ENCODE measurements at regions not wholly inside any gene's neighbourhood (a gene's known extent, or its start where the extent isn't known, plus 50 kb on each side); places are given as distances from the start of the nearest gene placed in this dataset.

- no peak for TF ChIP-seq CTCF (IDR thresholded peaks at IDR 0.05)
- no peak for TF ChIP-seq POLR2A (IDR thresholded peaks at IDR 0.05)
Measured at GRCh38 chr9:85258236-85258635, 483.5 kb downstream of the AGTPBP1 start.

All from transverse colon (tissue), 3 donors.